HT-29 (cell line): ENCODE measurements at regions not wholly inside any gene's neighbourhood (a gene's known extent, or its start where the extent isn't known, plus 50 kb on each side); places are given as distances from the start of the nearest gene placed in this dataset.

Experiments
- DNase-seq: peaks from one replicate; pipeline ENCODE4 v3.0.0-alpha.2; 2015; ENCODE audit warnings: low spot score

DNA sequence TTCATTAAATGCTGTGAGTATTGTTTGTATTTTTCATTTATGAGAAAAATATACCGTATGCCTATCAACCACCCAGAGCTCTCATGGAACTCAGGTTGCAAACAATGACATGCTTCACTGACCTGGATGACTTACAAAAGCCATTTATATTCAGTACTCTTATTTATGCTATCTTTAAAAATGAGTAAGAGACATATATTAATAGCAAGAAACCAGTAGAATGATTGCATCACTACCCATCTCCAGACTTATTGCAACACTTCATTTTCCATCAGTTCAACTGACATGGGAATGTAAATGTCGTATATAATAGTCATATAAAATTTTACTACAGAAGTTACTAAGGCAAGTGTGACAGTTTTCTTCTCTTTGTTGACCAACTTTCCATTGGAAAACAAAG, 69.1 kb downstream of the OTP start:
- no peak for DNase-seq

GRCh38 chr5:77568555-77568954, 70.0 kb downstream of the OTP start:
- DNase-seq, result no peak

DNA sequence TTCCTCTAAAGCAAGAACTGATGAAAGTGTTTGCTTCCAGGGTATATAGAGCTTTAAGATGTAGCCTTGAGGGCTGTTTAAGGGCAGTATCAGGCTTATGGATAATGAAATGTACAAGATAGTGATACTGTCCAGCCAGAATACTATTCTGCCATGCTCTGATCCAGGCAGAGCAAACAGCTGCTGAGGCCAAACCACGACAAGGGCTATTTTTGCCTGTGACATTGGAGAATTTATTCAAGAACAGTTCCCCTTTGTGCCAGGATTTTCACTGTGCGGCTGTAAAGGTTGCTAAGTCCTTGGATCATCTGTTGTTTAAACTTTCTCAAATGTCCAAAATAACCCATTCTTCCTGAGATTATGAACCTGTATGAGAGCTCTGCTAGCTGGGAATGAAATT, 70.4 kb downstream of the OTP start:
- no peak for DNase-seq

DNA sequence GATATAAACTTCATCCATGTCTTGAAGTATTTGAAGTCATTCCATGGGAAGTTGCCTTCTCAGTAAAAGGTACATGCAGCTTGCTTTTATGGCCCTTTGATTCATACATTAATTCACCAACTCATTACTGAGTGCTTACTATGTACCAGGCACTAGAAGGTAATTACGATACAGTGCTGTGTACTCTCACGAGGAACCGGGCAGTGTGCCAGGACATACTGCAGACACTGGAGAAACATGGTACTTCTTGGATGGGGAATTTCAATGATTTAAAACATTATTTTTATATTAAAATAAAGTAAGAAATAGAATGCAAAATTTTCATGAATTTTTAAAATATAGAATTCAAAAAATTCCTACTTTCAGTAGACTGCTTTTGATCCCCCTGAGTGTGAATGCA, 71.4 kb upstream of the WDR41 start:
- DNase-seq, result no peak

DNA sequence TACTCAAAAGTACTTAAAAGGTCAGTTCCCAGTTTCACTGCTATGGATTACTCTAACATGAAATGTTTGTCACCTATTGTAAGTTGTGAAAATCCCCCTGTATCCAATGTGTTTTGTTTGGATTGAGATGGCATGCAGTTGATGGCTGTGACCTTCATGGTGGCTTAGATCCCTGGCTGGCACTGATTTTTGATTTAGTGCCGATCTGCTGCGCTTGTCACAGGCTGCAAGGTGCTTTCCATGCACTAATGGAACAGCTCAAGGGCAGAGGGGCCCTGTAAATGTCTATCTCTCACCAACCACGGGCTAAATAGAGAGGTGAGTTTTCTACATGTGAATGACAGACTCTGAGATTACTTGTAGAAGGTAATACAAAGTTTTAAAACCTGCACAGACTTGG, 69.8 kb upstream of the WDR41 start:
- no peak for DNase-seq

GRCh38 chr5:77560677-77561263, 68.7 kb upstream of the WDR41 start:
- DNase-seq, result peak; percentile 72

DNA sequence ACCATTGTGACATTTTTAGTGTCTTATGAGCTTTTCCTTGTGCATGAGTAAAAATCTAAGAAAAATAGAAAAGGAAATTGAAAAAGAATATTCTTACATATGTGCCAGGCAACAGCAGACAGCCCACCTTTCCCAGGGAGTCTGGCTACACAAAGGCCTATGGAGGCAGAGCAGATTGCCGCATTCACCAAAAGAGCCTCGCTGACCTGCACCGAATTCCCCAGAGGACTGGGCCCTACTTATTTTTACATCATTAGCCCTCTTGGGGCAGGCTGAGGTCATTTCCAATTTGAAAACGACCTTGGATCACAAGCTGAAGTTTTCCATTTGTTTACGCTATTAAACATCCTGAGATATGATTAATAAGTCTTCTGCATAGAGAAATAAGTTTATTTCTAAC, 66.2 kb upstream of the WDR41 start:
- no peak for DNase-seq

- DNase-seq, result no peak
These were observed 58.3 kb upstream of the WDR41 start for GRCh38 chr5:77550406-77550805.

GRCh38 chr5:77545285-77545684, 53.2 kb upstream of the WDR41 start:
- DNase-seq, result no peak
